Suppressor macrophage (primary cell): ENCODE measurements at regions not wholly inside any gene's neighbourhood (a gene's known extent, or its start where the extent isn't known, plus 50 kb on each side); places are given as distances from the start of the nearest gene placed in this dataset.

ENCODE experiments used
- DNase-seq, 4 experiments: peaks; one replicate each; pipeline ENCODE4 v3.0.0-alpha.2; 2020 to 2022

GRCh38 chr5:57532513-57533497 is 50.2 kb upstream of the ACTBL2 start:
- DNase-seq = no peak
